ENCODE measurements at regions not wholly inside any gene's neighbourhood (a gene's known extent, or its start where the extent isn't known, plus 50 kb on each side); places are given as distances from the start of the nearest gene placed in this dataset.

- H3K4me3 ChIP-seq (ENCODE audit: low read depth, poor library complexity, severe bottlenecking) = no peak overlapping the region
- TF ChIP-seq, protein P1, sequence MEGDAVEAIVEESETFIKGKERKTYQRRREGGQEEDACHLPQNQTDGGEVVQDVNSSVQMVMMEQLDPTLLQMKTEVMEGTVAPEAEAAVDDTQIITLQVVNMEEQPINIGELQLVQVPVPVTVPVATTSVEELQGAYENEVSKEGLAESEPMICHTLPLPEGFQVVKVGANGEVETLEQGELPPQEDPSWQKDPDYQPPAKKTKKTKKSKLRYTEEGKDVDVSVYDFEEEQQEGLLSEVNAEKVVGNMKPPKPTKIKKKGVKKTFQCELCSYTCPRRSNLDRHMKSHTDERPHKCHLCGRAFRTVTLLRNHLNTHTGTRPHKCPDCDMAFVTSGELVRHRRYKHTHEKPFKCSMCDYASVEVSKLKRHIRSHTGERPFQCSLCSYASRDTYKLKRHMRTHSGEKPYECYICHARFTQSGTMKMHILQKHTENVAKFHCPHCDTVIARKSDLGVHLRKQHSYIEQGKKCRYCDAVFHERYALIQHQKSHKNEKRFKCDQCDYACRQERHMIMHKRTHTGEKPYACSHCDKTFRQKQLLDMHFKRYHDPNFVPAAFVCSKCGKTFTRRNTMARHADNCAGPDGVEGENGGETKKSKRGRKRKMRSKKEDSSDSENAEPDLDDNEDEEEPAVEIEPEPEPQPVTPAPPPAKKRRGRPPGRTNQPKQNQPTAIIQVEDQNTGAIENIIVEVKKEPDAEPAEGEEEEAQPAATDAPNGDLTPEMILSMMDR (IDR thresholded peaks at IDR 0.05) = no peak
- WGBS, 2 donors = 91 to 98% methylated on average over 4 of the region's 4 CpGs
- intact Hi-C loops (cut with DNase I; ENCODE audit: low total_unique reads) = no loop called here
- no peak for DNase-seq (ENCODE audit: low spot score in 2 of 2)
Observed at GRCh38 chr2:3971652-3972192, 268.3 kb downstream of the DCDC2C start.

DNA sequence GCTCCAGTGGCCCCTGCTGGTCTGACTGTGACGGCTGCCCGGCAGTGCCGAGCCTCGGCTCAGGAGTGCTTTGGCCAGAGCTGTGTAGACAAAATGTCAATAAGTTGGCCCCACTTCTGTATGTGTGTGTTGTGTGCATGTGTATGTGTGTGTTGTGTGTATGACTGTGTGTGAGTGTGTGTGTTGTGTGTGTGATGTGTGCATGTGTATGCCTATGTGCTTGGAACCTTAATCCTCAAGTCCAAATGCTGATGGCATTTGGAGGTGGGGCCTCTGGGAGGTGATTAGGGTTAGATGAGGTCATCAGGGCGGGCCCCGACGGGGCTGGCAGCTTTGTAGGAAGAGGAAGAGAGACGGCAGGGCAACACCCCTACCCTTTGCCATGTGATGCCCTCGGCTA, 269.0 kb downstream of the DCDC2C start:
- DNase-seq (ENCODE audit: low spot score in 2 of 2) = peak in 1 of 2 donors; percentile 52
- TF ChIP-seq POLR2A (IDR thresholded peaks at IDR 0.05) = no peak
- TF ChIP-seq, protein P1 (IDR thresholded peaks at IDR 0.05) = no peak
- 56 to 70% methylated on average over 9 of the region's 9 CpGs for WGBS, 2 donors
- H3K4me3 ChIP-seq (ENCODE audit: low read depth, poor library complexity, severe bottlenecking) = no peak overlapping the region
- intact Hi-C loops (cut with DNase I; ENCODE audit: low total_unique reads) = no loop called here

GRCh38 chr2:3974765-3975164, 271.4 kb downstream of the DCDC2C start:
- 64 to 83% methylated on average over 3 of the region's 3 CpGs for WGBS, 2 donors
- H3K4me3 ChIP-seq (ENCODE audit: low read depth, poor library complexity, severe bottlenecking) = no peak overlapping the region
- intact Hi-C loops (cut with DNase I; ENCODE audit: low total_unique reads) = no loop called here
- TF ChIP-seq, protein P1 (IDR thresholded peaks at IDR 0.05) = no peak
- TF ChIP-seq POLR2A (IDR thresholded peaks at IDR 0.05) = no peak
- DNase-seq (ENCODE audit: low spot score in 2 of 2) = no peak

DNA sequence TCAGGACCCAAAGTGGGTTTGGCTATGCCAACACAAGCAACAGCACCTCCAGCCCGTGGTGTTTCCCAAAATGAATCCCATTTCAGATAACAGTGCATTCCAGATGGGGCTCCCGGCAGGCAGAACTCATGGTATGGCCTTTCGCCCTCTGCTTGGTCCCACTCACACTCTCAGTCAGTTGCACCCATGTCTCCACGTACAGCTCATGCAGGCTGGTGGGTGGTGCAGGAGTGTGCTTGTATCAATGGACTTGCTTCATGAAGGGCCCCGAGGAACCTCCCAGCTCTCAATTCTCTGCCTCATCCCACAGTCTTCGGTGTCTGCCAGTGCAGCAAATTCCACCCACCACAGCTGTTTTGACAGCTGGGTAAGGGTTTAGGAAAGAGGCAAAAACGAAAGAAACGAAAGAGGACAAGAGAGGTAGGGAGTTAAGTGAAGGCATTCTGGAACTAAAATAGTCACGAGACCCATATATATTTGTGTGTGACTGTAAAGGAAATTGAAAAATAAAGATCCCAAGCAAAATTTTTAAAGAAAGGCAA, 278.1 kb downstream of the DCDC2C start:
- TF ChIP-seq POLR2A (IDR thresholded peaks at IDR 0.05) = no peak
- TF ChIP-seq, protein P1 (IDR thresholded peaks at IDR 0.05) = no peak
- 73 to 76% methylated on average over 9 of the region's 9 CpGs for WGBS, 2 donors
- intact Hi-C loops (cut with DNase I; ENCODE audit: low total_unique reads) = no loop called here
- no peak for DNase-seq (ENCODE audit: low spot score in 2 of 2)
- H3K4me3 ChIP-seq (ENCODE audit: low read depth, poor library complexity, severe bottlenecking) = no peak overlapping the region

GRCh38 chr2:3982160-3982559, 278.8 kb downstream of the DCDC2C start:
- DNase-seq (ENCODE audit: low spot score in 2 of 2) = no peak
- no peak overlapping the region for H3K4me3 ChIP-seq (ENCODE audit: low read depth, poor library complexity, severe bottlenecking)
- TF ChIP-seq POLR2A (IDR thresholded peaks at IDR 0.05) = no peak
- TF ChIP-seq, protein P1 (IDR thresholded peaks at IDR 0.05) = no peak
- 82 to 92% methylated on average over 2 of the region's 2 CpGs for WGBS, 2 donors
- intact Hi-C loops (cut with DNase I; ENCODE audit: low total_unique reads) = no loop called here

- intact Hi-C loops (cut with DNase I; ENCODE audit: low total_unique reads) = no loop called here
- DNase-seq (ENCODE audit: low spot score in 2 of 2) = no peak
- no peak for TF ChIP-seq POLR2A (IDR thresholded peaks at IDR 0.05)
- TF ChIP-seq, protein P1 (IDR thresholded peaks at IDR 0.05) = no peak
- WGBS, 2 donors = 81 to 82% methylated on average over 6 of the region's 6 CpGs
- H3K4me3 ChIP-seq (ENCODE audit: low read depth, poor library complexity, severe bottlenecking) = no peak overlapping the region
Observed at GRCh38 chr2:3986063-3986462, 282.7 kb downstream of the DCDC2C start.

All from lower leg skin (tissue), 4 donors.